Type B pancreatic cell (in vitro differentiated cells): ENCODE measurements at regions not wholly inside any gene's neighbourhood (a gene's known extent, or its start where the extent isn't known, plus 50 kb on each side); places are given as distances from the start of the nearest gene placed in this dataset.

Experiments used
- DNase-seq: peaks from one replicate; pipeline ENCODE4 v3.0.0; 2021; ENCODE audit warnings: mixed read lengths; ENCODE audit not compliant: unreplicated experiment; ENCODE audit errors: extremely low spot score
- H3K27ac Mint-ChIP-seq: 2 replicates; pipeline ENCODE4 v1.8.0; 2021; ENCODE audit warnings: mild to moderate bottlenecking, mixed read lengths
- H3K27me3 Mint-ChIP-seq: 2 replicates; pipeline ENCODE4 v1.8.0; 2021; ENCODE audit warnings: mixed read lengths
- H3K36me3 Mint-ChIP-seq: 2 replicates; pipeline ENCODE4 v1.8.0; 2021; ENCODE audit warnings: mixed read lengths
- H3K4me1 Mint-ChIP-seq: one replicate; pipeline ENCODE4 v1.8.0; 2021; ENCODE audit warnings: mixed read lengths; ENCODE audit not compliant: unreplicated experiment
- H3K4me3 Mint-ChIP-seq: 2 replicates; pipeline ENCODE4 v1.8.0; 2021; ENCODE audit warnings: mild to moderate bottlenecking, mixed read lengths
- H3K9me3 Mint-ChIP-seq: 2 replicates; pipeline ENCODE4 v1.8.0; 2021; ENCODE audit warnings: mixed read lengths
- TF ChIP-seq, protein P1 (sequence below): fragments of 200-600 bp; sonication (generic); conservative IDR thresholded peaks from 2 replicates; pipeline ENCODE4 v1.5.0; 2021; ENCODE audit warnings: antibody characterized with exemption, mild to moderate bottlenecking

DNA sequence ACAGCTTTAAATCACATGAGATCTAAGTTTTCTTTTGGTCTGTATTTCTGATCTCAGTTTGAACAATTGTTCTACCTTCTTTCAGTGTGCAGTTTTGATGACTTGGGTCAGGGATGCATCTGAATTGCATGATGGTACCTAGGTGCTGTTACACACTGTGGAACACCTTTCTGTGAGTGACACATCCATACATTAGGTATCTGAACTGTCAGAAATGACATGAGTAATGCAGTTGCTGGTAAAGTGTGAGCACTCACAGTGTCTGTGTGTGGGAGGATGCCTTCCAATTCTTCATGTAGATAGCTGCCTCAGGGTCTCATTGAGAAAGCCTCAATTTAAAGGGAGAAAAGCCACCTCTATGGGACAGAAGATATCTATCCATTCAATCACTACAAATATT is 411.9 kb downstream of the PPARGC1A start:
- Mint-ChIP-seq H3K36me3 (no peaks in the 10 kb centered on the region), H3K27ac (peak overlapping the region; percentile 53), H3K27me3 (no peaks in the 10 kb centered on the region), H3K9me3 (peaks cover 5% of the 10 kb centered on the region), H3K4me3 (no peak overlapping the region), H3K4me1 (no peaks in the 10 kb centered on the region)
- TF ChIP-seq, protein P1, sequence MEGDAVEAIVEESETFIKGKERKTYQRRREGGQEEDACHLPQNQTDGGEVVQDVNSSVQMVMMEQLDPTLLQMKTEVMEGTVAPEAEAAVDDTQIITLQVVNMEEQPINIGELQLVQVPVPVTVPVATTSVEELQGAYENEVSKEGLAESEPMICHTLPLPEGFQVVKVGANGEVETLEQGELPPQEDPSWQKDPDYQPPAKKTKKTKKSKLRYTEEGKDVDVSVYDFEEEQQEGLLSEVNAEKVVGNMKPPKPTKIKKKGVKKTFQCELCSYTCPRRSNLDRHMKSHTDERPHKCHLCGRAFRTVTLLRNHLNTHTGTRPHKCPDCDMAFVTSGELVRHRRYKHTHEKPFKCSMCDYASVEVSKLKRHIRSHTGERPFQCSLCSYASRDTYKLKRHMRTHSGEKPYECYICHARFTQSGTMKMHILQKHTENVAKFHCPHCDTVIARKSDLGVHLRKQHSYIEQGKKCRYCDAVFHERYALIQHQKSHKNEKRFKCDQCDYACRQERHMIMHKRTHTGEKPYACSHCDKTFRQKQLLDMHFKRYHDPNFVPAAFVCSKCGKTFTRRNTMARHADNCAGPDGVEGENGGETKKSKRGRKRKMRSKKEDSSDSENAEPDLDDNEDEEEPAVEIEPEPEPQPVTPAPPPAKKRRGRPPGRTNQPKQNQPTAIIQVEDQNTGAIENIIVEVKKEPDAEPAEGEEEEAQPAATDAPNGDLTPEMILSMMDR, result no peak
- no peak for DNase-seq

DNA sequence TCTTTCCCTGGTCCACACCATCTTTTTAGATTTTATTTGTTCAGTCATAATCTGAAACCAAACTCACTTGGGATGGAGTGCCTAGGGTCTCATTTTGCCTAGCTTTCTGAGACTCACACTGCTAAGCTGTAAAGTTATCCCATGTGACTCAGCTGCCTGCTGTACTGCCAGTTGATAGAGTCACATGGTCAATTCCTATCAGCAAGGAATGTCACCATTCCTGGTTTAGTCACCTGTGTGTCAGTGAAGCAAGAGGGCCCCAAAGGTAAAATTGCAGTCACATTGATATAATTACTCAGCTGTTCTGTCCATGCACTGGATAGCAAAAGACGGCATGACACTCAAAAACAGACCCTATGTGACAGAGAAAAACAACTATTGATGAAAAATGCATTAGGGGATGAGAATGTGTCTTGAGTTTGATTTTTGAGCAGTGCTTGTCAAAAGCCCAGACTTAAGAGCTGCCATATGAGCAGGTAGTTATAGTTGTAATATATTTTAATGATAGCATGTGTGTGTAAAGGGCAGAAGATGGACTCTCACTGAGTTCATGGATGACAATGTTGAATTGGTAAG is 413.2 kb downstream of the PPARGC1A start:
- Mint-ChIP-seq H3K27ac (peak overlapping the region; percentile 28), H3K4me1 (no peaks in the 10 kb centered on the region), H3K9me3 (peaks cover 10% of the 10 kb centered on the region), H3K36me3 (no peaks in the 10 kb centered on the region), H3K27me3 (no peaks in the 10 kb centered on the region), H3K4me3 (peak overlapping the region; percentile 16)
- TF ChIP-seq, protein P1, result no peak
- no peak for DNase-seq

DNA sequence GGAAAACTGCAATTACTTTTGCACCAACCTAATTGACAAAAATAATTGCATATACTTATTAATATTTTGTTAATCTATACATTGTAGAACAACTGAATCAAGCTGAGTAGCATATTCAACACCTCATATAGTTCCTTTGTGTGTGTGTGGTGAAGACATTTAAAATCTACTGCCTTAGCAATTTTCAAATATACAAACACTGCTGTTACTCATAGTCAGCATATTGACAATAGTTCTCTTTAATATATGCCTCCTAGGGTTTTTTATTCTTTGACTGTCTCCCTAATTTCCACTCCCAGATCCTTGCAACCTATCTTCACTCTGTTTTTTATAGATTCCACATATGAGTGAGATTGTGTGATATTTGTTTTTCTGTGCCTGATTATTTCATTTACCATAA is 426.8 kb downstream of the PPARGC1A start:
- TF ChIP-seq, protein P1, result no peak
- H3K36me3 Mint-ChIP-seq, result no peaks in the 10 kb centered on the region
- H3K4me3 Mint-ChIP-seq, result no peak overlapping the region
- no peak for DNase-seq
- no peaks in the 10 kb centered on the region for H3K27me3 Mint-ChIP-seq
- peaks cover under 1% of the 10 kb centered on the region for H3K9me3 Mint-ChIP-seq
- H3K27ac Mint-ChIP-seq, result no peak overlapping the region
- H3K4me1 Mint-ChIP-seq, result no peaks in the 10 kb centered on the region

DNA sequence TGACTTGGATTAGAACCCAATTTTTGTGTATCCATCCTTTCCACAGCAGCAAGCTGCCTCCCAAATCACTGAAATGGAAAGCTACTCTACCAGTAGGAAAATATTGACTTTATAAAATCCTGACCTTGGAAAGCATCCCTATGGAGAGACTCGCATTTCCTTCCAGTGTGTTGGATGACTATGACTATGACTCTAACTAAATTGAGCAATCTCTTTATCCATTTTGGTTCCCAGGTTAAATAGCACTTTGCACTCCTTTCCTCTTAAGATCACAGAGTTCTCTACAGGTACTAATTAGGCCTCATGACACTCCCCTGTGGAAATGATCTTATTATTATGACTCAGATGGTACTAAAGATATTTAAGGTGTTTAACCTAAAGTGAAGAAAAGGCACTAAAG is 431.8 kb downstream of the PPARGC1A start:
- Mint-ChIP-seq H3K36me3 (no peaks in the 10 kb centered on the region), H3K27me3 (no peaks in the 10 kb centered on the region), H3K27ac (no peak overlapping the region), H3K4me3 (no peak overlapping the region), H3K9me3 (no peaks in the 10 kb centered on the region), H3K4me1 (peaks cover 9% of the 10 kb centered on the region)
- TF ChIP-seq, protein P1, result no peak
- no peak for DNase-seq

DNA sequence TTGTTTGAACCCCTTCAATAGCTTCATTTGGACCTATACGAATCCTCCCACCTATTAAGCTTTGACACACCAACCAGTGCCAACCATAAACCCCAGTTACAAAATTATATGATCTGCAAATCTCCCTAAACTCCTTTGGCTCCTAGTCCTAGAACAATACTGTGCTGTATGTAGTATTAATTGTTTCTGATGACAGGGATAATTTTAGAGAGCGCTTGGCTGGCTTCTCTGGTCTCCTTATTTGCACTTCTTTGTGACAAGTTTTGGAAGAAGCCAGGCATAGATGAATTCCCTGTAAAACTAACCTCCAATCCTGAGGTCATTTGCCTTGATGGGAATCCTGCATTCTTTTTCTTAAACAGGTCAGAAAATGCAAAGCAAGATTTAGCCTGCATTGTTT is 433.0 kb downstream of the PPARGC1A start:
- no peaks in the 10 kb centered on the region for H3K27me3 Mint-ChIP-seq
- peaks cover 9% of the 10 kb centered on the region for H3K4me1 Mint-ChIP-seq
- no peaks in the 10 kb centered on the region for H3K36me3 Mint-ChIP-seq
- H3K27ac Mint-ChIP-seq, result no peak overlapping the region
- no peaks in the 10 kb centered on the region for H3K9me3 Mint-ChIP-seq
- TF ChIP-seq, protein P1, result no peak
- no peak for DNase-seq
- no peak overlapping the region for H3K4me3 Mint-ChIP-seq
